ENCODE measurements at regions not wholly inside any gene's neighbourhood (a gene's known extent, or its start where the extent isn't known, plus 50 kb on each side); places are given as distances from the start of the nearest gene placed in this dataset.

DNA sequence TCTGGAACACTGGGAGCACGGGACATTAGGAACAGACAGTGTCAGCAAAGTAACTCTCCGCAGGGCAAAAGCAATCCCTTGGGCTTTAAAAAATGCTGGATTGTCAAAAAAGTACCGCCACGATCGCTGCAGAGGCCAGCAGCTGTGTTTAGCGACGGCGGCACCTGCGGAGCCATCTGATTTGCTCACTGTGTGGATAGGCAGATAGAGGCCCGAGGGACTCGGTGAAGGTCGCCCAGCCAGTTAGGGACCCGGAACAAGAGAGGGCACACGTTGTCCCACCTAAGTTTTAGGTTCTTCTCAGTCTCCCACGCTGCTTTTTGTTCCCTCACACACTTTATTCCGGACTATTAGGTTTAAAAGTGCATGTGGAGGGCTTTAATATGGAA lies 238.3 kb downstream of the TEX29 start:
- DNase-seq (ENCODE audit: low read depth), result no peak

DNA sequence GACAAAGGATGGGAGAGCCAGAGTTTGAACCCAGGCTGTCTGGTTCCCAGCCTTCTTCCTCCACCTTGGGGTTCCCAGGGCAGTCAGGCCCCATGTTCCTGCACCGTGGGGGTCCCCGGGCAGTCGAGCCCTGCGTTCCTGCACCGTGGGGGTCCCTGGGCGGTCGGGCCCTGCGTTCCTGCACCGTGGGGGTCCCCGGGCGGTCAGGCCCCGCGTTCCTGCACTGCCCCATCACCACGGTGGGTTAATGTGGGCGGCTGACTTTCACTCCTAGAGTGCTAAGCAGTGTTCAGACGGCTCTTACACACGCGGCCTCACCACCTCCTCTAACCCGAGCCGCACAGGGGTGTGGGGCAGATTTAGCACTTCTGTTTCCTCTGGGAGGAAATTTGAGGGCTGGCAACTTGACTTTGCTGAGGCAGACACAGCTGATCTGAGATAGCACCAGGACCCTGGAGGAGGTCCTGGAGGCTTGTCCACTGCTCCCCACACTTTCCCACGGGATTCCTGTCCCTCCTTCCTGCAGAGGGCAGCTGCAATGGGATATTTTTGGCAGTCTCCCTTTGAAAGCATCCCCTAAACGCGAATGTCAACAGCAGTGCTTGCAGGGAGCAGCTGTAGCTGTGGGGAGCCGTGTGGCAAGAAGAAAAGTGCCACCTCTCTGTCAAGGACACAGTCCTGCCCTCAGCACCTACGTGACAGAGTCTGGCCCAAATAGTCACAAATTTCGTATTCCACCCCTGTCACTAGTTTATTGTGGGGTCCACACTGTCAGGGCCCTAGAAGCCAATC lies 239.4 kb downstream of the TEX29 start:
- no peak for DNase-seq (ENCODE audit: low read depth)

DNA sequence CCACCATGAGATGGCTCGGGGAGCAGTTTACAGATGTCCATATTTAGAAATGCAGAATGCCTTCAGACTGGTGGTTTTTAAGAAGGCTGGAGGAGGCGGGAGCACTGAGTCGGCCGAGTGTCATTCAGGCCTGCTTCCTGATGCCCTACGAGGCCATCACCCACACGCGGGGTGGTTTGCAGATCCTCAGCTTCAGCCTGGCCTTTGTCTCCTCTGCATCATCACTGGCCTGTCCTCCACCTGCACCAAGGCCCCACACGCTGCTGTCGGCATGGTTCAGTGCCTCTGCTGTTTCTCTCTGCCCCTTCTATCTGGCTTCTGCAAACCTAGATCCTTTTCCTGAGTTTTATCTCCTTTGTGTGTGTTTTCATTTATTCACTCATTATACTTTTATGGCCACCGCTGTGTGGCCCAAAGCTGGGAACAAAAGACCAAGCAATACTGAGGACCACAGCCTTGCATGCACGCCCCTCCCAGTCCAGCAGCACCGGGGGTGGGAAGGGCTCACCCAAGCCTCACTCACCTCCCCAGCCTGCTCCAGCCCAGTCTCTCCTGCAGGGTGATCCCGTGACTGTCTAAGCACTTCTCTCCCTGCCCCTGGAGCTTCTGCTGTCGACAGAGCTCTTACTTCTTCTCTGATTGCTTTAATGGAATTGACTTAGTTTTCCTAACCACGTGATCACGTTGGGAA lies 240.8 kb downstream of the TEX29 start:
- DNase-seq (ENCODE audit: low read depth), result no peak

DNA sequence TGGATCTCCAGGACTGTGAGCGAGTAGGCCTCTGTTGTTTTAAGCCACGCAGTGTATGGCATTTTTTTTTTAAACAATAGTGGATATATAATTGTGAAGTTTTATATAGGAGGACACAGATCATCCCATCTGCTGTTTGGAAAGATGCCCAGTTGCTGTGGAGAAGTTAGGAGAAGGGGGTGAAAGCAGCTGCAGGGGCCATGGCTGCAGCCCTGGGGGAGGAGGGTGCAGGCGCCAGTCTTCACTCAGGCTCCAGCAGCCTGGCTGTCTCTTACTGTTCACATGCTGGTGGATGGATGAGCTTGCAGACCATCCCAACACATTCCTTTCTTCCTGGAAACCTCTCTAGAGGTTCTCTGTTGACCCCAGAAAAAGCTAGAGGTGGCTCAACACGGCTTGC lies 242.3 kb downstream of the TEX29 start:
- DNase-seq (ENCODE audit: low read depth), result no peak

DNA sequence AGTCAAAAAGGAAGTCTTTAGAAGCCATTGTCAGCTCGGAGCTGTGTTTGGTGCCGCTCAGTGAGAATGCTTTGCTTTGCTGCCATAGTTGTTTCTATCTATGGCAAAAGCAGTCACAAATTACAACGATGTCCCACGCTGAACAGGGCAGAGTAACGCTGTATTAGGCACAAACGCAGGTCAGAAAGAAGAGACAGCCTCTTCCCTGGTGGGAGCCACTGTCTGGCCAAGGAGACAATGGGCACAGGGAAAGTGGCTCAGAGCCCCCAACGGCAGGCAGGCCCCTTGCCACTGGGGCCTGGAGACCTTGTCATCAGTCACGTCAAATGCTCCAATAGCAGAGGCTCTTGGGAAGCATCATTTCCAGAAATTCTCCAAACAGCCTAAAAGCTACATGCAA lies 244.2 kb downstream of the TEX29 start:
- DNase-seq (ENCODE audit: low read depth), result no peak

DNA sequence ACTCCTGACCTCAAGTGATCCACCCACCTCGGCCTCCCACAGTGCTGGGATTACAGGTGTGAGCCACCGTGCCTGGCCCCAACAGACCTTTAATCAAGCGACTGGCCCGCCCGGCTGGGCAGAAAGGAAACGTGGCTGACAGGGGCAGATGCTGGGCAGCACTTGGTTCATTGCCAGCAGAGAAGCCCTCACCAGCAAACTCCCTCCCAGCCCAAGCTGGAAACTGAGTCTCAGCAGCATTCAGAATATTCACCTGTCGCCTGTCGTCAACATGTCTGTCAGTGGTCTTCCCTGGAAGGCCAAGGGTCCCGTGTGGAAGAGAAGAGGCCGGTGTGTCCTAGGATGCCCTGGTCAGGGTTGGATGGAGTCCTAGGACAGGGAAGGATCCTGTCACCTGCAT lies 245.0 kb downstream of the TEX29 start:
- no peak for DNase-seq (ENCODE audit: low read depth)

DNA sequence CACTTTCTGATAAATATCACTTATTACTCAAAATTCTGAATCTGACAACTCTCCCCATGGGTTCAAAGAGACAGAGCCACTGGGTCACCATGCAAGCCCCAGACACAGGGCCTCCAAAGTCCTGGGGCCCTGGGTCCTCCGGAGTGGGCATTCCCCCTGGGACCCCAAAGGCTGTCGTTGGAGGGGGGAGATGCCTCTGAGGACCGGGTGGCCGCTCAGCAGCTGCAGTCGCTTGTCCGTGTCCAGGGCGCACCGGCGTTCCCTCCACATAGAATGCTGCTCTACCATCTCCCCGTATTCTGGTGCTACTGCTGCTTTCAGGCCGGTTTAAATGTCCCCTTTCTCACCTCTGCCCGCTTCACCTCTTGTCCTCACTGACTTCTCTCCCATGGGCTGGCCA lies 246.1 kb downstream of the TEX29 start:
- DNase-seq (ENCODE audit: low read depth), result no peak

DNA sequence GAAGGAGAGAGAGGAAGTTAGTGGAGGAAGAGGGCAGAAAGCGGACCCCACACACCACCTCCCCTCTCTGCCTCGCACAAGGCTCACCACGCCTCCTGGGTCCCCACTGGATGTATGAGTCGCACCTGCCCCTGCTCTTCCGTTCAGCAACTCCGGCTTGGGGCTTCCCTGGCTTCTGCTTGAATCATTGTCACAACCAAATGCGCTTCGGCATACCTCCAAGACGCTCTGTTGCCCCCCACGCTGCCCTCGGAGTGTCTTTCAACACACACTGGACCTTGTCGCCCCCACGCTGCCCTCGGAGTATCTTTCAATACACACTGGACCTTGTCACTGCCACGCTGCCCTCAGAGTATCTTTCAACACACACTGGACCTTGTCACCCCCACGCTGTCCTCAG lies 247.2 kb downstream of the TEX29 start:
- DNase-seq (ENCODE audit: low read depth), result no peak

DNA sequence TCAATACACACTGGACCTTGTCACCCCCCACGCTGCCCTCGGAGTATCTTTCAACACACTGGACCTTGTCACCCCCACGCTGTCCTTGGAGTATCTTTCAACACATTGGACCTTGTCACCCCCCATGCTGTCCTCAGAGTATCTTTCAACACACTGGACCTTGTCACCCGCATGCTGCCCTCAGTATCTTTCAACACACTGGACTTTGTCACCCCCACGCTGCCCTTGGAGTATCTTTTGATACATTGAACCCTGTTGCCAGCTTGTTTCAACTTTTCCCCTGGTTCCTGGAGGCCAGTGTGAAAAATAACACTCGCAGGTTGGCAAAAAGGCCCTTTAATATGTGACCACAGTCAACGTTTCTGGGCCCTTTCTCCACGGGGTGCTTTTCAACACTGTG lies 247.8 kb downstream of the TEX29 start:
- no peak for DNase-seq (ENCODE audit: low read depth)

DNA sequence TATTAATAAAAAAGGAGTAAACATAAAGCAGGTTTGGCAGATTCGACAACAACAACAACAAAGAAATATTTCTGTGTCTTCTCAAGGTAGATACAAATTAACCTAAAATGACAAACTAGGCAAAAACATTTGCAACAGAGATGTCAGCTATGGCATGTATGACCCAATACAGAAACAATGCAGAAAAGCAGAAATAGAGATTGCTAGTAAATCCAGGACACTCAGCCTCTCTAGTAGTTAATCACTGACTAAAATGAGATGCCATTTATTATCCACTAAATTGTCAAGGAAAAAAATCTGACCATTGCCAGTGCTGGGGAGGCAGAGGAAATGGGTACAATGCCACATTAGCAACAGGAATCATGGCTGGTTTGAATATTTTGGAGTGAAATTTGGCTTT lies 250.5 kb downstream of the TEX29 start:
- DNase-seq (ENCODE audit: low read depth), result no peak

DNA sequence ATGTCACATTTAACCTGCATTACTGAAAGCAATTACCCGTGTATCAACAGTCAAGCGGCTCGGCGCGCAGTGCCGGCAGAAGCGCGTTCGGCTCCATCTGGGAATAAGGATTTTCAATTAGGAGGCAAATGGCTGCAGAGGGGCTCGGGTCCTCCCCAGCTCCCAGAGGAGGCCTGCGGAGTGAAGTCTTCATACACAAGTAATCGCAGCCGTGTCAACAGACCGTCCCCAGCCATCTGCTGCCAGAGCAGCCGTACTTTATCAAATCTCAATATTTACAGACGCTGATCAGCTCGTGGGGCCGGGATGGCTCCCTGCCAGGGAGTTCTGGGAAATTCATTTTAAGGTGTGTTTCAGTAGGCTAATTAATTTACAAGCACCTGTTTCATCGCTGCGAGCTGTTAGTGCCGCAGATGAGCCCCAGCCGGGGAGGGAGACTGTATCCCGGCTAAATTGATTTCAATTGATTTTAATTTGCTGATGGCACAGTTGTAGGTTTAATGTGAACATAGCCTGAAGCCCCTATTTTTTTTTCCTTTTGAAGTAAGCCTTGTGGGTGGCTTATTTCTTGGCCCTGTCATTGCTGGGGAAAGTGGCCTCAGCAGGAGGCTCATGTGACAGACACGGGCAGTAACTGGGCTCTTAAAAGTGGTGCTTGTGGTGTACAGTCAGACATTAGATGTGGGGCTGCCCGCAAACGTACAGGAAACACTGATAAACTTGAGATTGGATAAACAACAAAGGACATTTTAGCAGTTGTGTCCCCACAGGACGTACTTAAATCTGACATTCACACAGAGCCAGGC lies 252.7 kb downstream of the TEX29 start:
- DNase-seq (ENCODE audit: low read depth), result no peak

DNA sequence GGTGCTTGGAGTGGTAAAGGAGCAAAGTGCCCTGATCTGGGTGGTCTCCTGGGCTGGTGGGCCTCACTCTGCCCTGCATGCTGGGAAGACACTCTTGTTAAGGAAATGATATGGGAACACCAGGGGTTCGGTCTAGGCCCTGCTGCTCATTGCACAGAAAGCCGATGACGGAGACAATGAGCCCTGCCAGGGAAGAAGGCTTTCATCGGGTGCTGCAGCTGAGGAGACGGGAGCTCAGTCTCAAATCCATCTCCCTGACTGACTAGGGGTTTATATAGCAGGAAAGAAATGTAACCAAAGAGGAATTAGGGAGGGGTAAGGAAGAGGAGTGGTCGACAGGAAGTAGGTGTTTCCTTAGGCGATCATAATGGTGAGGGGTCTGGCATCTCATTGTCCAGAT lies 253.4 kb downstream of the TEX29 start:
- DNase-seq (ENCODE audit: low read depth), result no peak

DNA sequence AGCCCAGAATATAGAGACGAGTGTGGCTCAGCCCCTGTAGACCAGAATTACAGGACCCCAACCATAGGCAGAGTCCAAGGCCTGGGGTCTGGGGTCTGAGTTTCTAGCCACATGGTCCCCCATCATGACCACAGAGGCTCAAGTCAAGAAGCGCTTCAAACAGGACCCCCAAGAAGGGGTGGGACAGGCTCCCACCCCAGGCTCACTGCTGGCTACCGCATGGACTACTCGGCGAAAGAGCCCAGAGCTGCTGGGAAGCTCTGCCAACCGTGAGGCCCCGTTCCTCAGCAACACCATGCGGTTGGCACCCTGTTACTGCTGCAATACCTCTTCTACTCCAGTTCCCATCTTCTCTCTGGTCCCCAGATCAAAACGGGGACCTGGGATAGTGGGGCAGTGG lies 254.8 kb downstream of the TEX29 start:
- no peak for DNase-seq (ENCODE audit: low read depth)

DNA sequence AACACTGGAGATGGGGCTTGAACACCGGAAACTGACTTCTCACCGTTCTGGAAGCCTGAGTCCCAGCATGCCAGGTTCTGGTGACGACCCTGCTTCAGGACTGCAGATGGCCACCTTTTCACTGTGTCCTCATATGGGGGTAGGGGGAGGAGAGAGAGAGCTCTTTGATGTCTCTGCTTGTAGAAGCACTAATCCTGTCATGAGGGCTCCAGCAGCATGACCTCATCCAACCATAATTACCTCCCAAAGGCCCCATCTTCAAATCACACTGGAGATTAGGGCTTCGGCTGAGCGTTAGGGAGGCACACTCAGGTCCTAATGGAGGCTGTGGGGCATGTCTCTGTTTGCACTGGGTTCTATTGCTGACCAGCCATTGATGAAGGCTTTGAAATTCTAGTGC lies 255.3 kb downstream of the TEX29 start:
- no peak for DNase-seq (ENCODE audit: low read depth)

DNA sequence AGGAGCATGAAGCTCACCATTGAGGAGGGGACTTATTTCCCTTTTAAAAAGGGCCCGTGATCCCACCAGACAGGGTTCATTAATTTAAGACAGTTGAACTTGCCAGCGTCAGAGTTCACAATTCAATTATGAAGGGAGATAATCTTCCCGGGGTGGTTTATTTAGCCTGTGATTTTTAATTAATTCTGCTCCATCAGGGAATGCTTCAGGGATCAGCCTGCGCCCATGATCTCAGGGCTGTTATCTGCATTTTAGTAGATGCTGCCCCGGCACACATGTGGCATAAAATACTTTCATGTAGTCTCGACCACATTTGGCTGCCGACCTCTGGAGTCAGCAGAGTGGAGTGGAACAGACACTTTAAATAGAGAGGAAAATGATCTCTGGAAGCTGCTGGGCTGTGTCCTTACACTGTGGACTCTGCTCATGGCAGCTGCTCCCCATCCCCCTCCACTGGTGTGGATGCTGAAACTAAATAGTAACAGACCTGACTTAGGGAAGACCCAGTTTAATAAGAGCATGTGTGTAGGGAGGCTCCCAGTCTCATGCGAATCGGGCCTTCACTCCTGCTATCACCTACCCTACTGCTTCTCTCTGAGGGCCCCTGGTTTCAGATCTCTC lies 256.9 kb downstream of the TEX29 start:
- no peak for DNase-seq (ENCODE audit: low read depth)

DNA sequence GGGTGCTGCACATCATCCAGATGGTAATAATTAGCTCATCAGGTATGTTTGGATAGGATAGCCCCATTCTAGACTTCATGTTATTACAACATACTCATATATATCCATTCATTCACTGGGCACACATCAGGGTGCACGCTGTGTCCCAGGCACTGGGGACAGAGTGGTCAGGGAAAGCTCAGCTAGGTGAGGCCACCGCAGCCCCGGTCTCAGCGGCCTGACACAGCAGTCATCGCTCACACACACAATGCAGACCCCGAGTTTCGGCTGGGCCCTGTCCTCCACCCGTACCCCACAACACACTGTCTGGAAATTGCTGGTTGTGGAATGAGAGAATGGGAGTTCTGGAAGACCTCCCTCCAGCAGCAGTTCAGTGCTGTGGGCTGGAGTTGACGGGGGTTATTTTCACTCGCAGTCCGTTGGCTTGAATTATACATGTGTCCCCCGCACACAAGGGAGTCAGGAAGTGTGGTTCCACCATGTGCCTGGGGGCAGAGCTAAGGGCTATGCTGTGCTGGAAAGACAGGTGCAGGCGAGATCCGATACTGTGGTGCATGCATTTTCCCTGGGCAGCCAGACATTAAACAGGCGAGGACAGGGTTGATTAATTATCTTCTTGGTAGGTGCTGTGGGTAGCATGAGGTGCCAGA lies 257.6 kb downstream of the TEX29 start:
- DNase-seq (ENCODE audit: low read depth), result no peak

DNA sequence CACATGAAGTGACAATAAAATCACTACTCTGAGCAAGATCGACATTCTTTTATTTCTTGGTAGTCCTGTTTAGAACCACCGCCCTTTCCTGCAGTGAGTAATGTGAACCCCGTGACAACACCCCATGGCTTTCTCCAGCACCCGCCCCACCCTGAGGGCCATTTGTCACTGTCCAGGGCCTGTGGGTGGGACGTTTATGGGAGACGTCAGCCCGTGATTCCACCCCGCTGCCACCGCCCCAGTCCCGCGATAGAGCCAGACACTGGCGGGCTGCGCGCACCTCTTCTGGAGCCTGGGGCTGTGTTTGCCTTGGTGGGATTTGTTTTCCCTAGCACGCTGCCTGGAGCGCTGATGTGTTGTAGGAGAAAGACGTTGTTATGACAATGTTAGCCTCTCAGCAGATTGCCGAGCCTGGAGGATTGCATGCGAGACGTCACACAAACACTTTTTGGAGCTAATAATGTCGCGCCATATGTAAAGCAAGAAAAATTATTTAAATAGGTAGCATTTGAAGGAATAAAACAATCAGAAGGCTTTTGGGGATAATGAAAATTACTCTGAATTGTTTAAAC lies 263.7 kb downstream of the TEX29 start:
- DNase-seq (ENCODE audit: low read depth), result no peak

DNA sequence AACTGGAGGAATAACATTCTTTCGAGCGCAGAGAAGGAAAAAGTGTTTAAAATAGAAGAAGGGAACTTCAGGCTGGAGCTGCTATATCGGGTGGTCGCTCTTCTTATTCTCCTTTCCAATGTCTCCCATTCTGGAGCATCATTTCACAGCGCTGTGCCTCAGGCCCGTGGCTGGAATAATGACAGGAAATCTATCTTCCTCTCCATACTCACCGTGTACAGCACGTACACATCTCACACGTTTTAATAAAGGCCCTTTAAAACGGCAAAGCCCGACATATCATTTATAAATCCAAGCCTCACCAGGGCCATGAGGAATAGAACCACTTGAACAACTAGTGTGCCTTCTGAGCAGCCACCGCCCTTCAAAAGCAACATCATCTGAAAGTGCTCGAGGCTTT lies 264.4 kb downstream of the TEX29 start:
- DNase-seq (ENCODE audit: low read depth), result no peak

DNA sequence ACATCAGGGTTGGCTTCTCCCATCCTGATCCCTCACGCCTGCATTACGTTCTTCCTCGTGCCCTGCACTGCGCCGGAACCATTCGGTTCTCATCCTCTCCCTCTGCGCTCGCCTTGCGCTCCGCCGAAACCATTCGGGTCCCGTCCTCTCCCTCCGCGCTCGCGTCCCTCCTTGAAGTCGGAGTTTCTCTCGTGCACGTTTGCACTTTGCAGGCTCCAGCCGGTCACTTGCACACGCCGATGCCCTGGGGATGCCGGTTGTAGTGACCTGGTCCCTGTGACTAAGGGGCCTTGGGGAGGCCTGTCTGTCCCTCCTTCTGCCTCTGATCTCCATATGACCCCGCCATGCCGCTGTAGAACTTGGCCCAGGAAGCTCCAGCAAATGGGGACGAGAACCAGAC lies 265.8 kb downstream of the TEX29 start:
- no peak for DNase-seq (ENCODE audit: low read depth)

DNA sequence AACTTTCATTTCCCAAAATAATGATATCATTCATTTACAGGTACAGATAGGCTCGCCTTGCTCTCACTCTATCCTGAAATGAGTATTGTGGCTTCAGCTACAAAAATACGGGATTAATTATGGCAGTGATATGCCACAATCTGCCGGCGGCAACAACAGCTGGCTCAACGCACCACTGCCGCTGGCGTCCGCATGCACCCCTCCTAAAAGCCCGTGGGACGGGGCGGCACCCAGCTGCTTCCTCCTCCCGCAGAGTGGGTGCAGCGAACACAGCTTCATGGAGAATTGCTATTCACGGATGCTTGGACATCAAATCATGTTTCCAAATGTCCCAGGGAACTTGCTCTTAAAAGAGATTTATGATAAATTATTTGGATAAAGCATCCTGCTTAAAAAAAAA lies 266.8 kb downstream of the TEX29 start:
- no peak for DNase-seq (ENCODE audit: low read depth)

DNA sequence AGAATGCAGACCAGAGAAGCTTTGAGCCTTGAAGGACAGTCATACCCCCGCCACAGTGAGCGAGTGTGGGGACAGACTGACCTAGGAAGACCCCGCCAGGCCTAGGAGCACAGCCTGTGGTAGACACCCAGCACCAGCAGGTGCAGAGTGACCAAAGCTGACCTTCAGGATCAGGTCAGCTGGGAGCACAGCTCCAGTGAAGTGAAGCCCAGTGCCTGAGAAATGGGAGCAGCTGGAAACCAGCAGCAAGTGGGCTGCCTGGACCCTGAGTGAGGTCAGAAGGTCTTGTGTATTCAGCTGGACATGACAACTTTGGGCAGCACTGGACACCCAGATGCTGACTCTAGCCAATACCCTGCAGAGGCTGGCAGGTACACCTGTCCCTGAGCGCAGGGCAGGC lies 268.9 kb downstream of the TEX29 start:
- no peak for DNase-seq (ENCODE audit: low read depth)

DNA sequence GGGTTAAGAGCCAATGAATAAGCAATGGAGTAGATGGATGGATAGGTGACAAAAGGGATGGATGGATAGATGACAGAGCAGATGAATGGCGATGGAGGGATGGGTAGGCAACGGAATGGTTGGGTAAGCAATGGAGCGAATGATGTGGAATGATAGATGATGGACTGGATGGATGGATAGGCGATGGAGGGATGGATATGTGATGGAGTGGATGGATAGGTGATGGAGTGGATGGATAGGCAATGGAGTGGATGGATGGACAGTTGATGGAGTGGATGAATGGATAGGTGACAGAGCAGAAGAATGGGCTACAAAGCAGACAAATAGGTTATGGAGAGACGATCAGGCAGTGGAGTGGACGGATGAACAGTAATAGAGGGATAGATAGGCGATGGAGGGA lies 269.6 kb downstream of the TEX29 start:
- DNase-seq (ENCODE audit: low read depth), result no peak

Data from stimulated activated CD4-positive, alpha-beta T cell treated with anti-CD3 and anti-CD28 coated beads, Interleukin-2, amount 100 ng/mL, for 4 hours (primary cell).